Stomach smooth muscle (tissue), 2 donors: ENCODE measurements at regions not wholly inside any gene's neighbourhood (a gene's known extent, or its start where the extent isn't known, plus 50 kb on each side); places are given as distances from the start of the nearest gene placed in this dataset.

Experiments
- H3K27ac ChIP-seq: one replicate; pipeline ENCODE4 v1.7.0; 2013; ENCODE audit warnings: mild to moderate bottlenecking, low read length, inconsistent platforms
- H3K27me3 ChIP-seq, 2 donors: one replicate each; pipeline ENCODE4 v1.7.0; 2013; ENCODE audit warnings: low read length in 2 of 2; ENCODE audit not compliant: insufficient read depth in 2 of 2, control insufficient read depth in 1 of 2
- H3K36me3 ChIP-seq, 2 donors: one replicate each; pipeline ENCODE4 v1.7.0; 2013; ENCODE audit warnings: low read length in 2 of 2; ENCODE audit not compliant: control insufficient read depth in 2 of 2, insufficient read depth in 2 of 2
- H3K4me1 ChIP-seq: one replicate; pipeline ENCODE4 v1.7.0; 2013; ENCODE audit warnings: low read length; ENCODE audit not compliant: control insufficient read depth, insufficient read depth
- H3K4me3 ChIP-seq, 2 donors: one replicate each; pipeline ENCODE4 v1.7.0; 2013; ENCODE audit warnings: low read length in 2 of 2
- H3K9ac ChIP-seq, 2 donors: one replicate each; pipeline ENCODE4 v1.7.0; 2013; ENCODE audit warnings: low read length in 2 of 2, mild to moderate bottlenecking in 1 of 2
- H3K9me3 ChIP-seq, 2 donors: one replicate each; pipeline ENCODE4 v1.7.0; 2013; ENCODE audit warnings: low read length in 2 of 2; ENCODE audit not compliant: control insufficient read depth in 2 of 2
- donor health status: healthy.
- donor health status: Pancreatic carcinoma.

DNA sequence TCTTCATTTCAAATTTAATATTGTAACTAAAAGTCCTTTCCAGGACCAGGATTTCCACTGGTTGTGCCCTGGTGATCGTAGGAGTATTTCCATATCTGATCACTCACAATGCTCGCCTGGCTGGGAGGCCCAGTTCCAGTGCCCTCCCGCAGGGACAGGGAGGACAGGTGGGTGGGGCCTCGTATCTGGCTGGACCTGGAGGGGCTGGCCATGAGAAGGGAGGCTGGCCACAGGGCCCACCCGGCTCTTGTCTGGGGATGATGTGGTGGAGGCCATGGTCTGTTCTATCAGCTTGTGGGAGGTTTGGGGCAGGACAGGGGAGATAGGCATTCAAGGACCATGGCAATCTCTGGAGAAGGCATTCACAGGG, 286.4 kb downstream of the GADD45G start:
- Histone ChIP-seq H3K4me1 (peaks cover 42% of the 10 kb centered on the region), H3K9ac (peak overlapping the region; percentile 42 to 51), H3K4me3 (peak overlapping the region in 1 of 2 donors; percentile 29), H3K9me3 (no peaks in the 10 kb centered on the region), H3K27ac (peak overlapping the region; percentile 93), H3K36me3 (no peaks in the 10 kb centered on the region), H3K27me3 (no peaks in the 10 kb centered on the region)

DNA sequence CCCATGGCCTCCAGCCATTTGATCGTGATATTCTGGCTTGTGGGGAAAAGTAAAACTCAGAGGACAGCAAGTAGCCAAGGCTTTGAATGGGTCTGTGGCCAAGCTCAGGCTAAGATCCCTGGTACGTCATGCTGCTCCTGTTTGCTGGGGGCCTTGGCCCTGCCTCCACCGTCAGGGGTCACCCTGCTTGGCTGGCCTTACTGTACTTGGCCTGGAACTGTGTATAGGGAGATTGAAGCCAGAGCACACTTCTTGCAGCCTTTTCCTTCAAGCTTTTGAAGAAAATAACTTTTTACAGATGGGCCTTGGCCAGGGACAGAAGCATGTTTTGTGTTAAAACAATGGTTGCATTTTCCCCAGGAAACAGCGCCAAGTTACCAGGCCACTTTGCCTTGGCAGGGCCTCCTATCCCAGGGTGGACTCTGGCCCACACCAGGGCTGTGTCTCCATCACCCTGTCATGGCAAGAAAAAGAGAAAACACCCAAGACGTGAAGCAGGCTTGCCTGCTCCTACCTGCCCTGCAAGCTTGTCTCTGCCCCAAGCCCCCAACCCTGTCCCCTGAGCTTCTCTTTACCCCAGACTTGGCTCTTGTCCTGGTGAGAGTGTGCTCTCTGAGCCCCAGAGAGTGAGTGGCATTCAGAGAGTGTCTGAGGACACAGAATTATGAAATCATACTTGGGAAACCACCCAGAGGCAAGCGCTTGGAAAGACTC, 286.9 kb downstream of the GADD45G start:
- H3K36me3 ChIP-seq = no peaks in the 10 kb centered on the region
- peak overlapping the region; percentile 42 to 51 for H3K9ac ChIP-seq
- H3K4me1 ChIP-seq = peaks cover 37% of the 10 kb centered on the region
- H3K9me3 ChIP-seq = no peaks in the 10 kb centered on the region
- no peaks in the 10 kb centered on the region for H3K27me3 ChIP-seq
- peak overlapping the region in 1 of 2 donors; percentile 29 for H3K4me3 ChIP-seq
- H3K27ac ChIP-seq = peak overlapping the region; percentile 93

DNA sequence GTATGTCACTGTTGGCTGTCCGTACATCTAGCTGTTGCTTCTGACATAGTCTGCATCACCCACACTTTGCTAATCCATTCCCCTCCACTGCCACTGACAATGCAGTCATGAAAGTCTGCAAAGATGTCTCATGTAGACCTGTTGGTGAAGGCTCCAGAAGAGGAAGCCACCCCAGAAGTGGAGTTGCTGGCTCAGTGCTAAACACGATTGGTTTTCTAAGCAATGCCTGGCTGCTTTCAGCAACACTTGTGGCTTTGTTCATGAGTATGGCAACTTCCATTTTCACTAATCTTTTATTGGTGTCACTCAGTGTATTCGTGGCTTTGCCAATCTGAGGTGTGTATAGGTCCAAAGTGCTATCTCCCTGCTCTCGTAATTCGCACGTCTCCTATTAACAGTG, 288.1 kb downstream of the GADD45G start:
- peaks cover 27% of the 10 kb centered on the region for H3K4me1 ChIP-seq
- H3K27me3 ChIP-seq = no peaks in the 10 kb centered on the region
- H3K4me3 ChIP-seq = no peak overlapping the region
- no peak overlapping the region for H3K9ac ChIP-seq
- no peaks in the 10 kb centered on the region for H3K36me3 ChIP-seq
- no peaks in the 10 kb centered on the region for H3K9me3 ChIP-seq
- H3K27ac ChIP-seq = peak overlapping the region; percentile 83

DNA sequence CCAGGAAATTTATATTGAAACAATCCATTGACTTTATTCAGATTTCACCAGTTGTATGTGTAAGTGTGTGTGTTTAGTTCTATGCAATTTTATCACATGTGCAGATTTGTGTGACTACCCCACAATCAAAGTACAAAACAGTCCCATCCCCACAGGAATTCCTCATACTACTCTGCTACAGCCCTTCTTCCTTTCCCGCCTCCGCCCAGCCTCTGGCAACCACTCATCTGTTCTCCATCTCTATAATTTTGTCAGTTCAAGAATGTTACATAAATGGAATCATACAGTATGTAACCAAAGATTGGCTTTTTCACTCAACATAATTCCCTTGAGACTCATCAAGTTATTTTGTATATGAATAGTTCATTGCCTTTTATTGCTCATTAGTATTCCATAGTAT, 289.1 kb downstream of the GADD45G start:
- Histone ChIP-seq H3K27me3 (no peaks in the 10 kb centered on the region), H3K9me3 (no peaks in the 10 kb centered on the region), H3K36me3 (no peaks in the 10 kb centered on the region), H3K4me3 (no peak overlapping the region), H3K4me1 (peaks cover 27% of the 10 kb centered on the region), H3K27ac (no peak overlapping the region), H3K9ac (no peak overlapping the region)

DNA sequence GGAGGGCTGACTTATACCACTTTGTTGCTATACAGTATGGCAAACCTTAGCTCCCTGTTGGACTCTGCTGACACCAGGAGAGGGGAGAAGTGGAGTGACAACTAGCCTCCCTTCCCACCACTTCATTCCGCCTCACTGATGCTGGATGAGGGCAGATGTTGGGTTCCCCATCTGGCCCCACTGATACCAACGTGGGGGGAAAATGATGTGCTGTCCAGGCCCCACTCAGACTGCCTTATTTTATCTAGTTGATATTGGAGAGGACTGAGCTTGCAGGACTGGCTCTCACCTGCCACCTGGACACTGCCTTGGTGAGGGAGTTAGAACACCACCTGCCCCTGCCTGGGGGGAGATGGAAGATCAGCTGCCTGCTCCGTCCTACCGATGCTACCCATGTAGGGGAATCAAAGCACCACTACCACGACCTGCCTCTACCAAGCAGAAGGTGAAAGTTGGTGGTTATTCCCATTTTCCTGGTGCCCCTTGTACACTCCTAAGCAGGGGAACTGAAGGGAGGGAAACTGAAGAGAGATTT, 292.1 kb downstream of the GADD45G start:
- H3K9ac ChIP-seq = no peak overlapping the region
- H3K4me1 ChIP-seq = peaks cover 10% of the 10 kb centered on the region
- H3K36me3 ChIP-seq = no peaks in the 10 kb centered on the region
- no peak overlapping the region for H3K27ac ChIP-seq
- no peaks in the 10 kb centered on the region for H3K9me3 ChIP-seq
- no peaks in the 10 kb centered on the region for H3K27me3 ChIP-seq
- H3K4me3 ChIP-seq = no peak overlapping the region

DNA sequence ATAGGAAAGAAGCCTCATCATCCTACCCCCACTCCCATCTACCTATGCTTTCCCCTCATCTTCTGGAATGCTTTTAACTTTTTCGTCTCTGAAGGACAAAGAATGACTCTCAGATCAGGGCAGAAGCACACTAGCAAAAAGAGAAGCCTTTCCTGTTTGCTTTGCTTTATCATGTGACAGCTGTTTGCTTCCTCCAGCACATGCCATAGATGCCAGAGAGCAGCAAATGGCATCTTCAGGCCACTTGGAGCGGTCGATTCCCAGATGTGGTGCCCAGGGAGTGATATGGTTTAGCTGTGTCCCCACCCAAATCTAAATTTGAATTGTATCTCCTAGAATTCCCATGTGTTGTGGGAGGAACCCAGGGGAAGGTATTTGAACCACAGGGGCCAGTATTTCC, 294.8 kb downstream of the GADD45G start:
- H3K4me1 ChIP-seq = peaks cover 6% of the 10 kb centered on the region
- H3K4me3 ChIP-seq = no peak overlapping the region
- H3K36me3 ChIP-seq = no peaks in the 10 kb centered on the region
- no peaks in the 10 kb centered on the region for H3K9me3 ChIP-seq
- no peak overlapping the region for H3K27ac ChIP-seq
- no peak overlapping the region for H3K9ac ChIP-seq
- no peaks in the 10 kb centered on the region for H3K27me3 ChIP-seq

DNA sequence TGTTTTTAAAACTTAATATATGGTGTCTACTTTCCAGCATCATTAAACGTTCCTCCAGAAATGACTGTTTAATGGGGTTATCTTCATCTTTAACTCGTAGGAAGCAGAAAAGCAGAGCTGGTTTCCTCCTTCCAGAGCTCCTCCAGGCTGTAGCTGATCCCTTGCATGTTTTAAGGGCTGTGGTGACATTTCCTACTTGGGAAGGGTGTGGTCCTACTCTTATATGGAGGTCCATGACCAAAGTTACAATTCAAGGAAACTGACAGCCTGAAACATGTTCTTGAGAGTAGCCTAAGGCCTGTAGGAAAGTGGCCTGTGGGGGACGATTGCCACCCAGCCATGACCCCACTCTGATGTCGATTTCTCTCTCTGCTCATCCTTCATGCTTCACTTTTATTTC, 297.1 kb downstream of the GADD45G start:
- Histone ChIP-seq H3K9me3 (no peaks in the 10 kb centered on the region), H3K27me3 (no peaks in the 10 kb centered on the region), H3K4me1 (peaks cover 6% of the 10 kb centered on the region), H3K36me3 (no peaks in the 10 kb centered on the region), H3K27ac (no peak overlapping the region), H3K4me3 (no peak overlapping the region), H3K9ac (no peak overlapping the region)

DNA sequence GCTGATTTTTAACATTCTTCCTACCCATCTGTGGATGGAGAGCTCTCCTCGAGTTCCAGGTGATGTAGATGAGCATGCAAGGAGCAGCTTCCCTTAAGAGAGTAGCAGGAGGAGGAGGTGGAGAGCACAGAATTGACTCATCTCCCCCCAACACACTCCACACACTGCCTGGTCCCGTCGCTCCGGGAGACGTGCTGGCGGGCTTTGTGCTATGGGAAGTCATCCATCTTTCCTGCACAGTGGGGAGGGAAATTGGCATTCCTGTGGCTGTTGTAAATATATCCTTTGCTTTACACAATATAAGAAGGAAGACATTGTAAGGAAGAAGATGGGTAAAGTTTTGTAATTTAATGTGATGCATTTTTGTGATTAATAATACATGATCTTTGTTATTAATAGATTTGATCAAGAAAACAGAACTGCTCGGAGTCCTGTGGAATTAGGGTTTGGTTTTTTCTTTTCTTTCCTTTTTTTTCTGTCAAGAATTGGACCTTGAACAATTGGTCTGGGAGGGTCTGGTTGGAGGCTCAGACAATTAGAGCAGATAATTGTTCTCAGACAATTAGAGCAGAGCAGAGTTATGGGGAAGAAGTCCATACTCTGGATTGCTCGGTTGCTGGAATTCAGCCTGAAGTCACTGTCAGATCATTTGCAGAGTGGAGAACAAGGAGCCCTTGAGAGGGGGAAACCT, 297.8 kb downstream of the GADD45G start:
- Histone ChIP-seq H3K9me3 (no peaks in the 10 kb centered on the region), H3K36me3 (no peaks in the 10 kb centered on the region), H3K4me3 (no peak overlapping the region), H3K27ac (no peak overlapping the region), H3K4me1 (peaks cover 6% of the 10 kb centered on the region), H3K27me3 (no peaks in the 10 kb centered on the region), H3K9ac (no peak overlapping the region)

DNA sequence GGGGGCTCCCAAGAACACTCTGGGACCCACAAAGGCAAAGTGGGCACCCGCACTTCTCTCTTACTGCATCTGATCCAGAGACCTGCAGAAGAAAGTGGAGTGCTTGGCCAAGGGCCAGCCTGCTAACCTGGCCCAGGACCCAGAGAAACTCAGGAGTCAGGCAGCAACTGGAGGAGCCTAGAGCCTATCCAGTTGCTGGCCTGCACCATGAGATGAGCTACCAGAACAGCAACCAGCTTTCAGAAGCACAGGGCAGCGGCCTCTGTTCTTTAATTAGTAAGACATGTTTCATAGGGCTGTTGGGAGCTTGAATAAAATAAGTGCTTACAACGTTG, 298.3 kb downstream of the GADD45G start:
- no peaks in the 10 kb centered on the region for H3K36me3 ChIP-seq

DNA sequence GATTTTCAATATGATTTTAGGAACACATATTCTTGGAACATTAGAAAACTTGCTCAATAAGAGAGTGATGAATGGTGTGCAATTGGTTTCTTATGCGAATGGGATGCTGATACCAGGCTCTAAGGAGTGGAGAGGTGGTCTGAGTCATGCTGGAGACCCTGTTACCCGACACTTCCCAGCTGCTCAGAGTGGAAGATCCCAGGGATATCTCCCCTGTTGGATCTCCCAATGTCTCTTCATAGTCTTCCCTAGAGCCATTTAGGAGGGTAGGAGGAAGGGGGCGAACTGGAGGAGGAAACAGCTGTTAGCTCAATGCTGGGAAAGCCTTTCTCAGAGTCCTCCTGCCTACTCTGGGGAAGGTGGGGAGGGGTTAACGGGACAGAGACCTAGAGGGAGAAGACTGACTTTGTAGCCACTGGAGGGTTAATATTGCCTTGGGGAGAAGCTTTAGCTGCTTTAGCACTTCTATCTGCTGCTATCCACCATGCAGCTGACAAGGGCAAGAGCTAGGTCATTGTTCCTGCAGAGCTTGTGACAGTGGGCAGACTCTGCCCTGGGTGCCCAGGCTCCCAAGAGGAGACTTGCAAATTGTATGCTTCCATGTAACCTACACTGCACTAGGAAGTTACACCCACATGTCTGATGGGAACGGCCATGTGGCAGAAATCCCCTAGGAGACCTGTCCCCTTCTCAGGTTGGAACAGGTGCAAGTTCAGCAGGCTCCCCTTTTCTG, 301.0 kb downstream of the GADD45G start:
- H3K4me3 ChIP-seq = no peak overlapping the region
- no peaks in the 10 kb centered on the region for H3K9me3 ChIP-seq
- no peaks in the 10 kb centered on the region for H3K36me3 ChIP-seq
- H3K4me1 ChIP-seq = peaks cover 6% of the 10 kb centered on the region
- no peak overlapping the region for H3K27ac ChIP-seq
- no peaks in the 10 kb centered on the region for H3K27me3 ChIP-seq
- no peak overlapping the region for H3K9ac ChIP-seq

More for the DNA sequence above, 298.3 kb downstream of the GADD45G start:
- H3K4me3 ChIP-seq = no peak overlapping the region
- H3K27me3 ChIP-seq = no peaks in the 10 kb centered on the region
- no peak overlapping the region for H3K9ac ChIP-seq
- no peaks in the 10 kb centered on the region for H3K9me3 ChIP-seq
- peaks cover 6% of the 10 kb centered on the region for H3K4me1 ChIP-seq
- H3K27ac ChIP-seq = no peak overlapping the region
